Heart left ventricle (tissue), 16 donors: ENCODE measurements at regions not wholly inside any gene's neighbourhood (a gene's known extent, or its start where the extent isn't known, plus 50 kb on each side); places are given as distances from the start of the nearest gene placed in this dataset.

Source experiments
- ATAC-seq, 4 donors: fragments of 200-7000 bp; cut with Tn5 transposase; one replicate each; pipeline ENCODE4 v1.9.1; 2020 to 2022; ENCODE audit warnings: moderate library complexity in 4 of 4, mild to moderate bottlenecking in 3 of 4, moderate number of reproducible peaks in 1 of 4
- DNase-seq, 5 donors: peaks; one replicate each; pipeline ENCODE4 v3.0.0-alpha.2; 2020
- H3K27ac ChIP-seq, 12 donors: fragments of 200-600 bp; sonication (generic) in 4 of 12; one replicate each; pipeline versions ENCODE4 v1.5.0 to v1.8.0; 2016 to 2022; ENCODE audit warnings: mild to moderate bottlenecking in 2 of 12
- H3K27me3 ChIP-seq, 9 donors: fragments of 200-600 bp; sonication (generic) in 2 of 9; one replicate each; pipeline versions ENCODE4 v1.5.1 to v1.8.0; 2016 to 2022; ENCODE audit warnings: mild to moderate bottlenecking in 3 of 9
- H3K36me3 ChIP-seq, 9 donors: fragments of 200-600 bp; sonication (generic) in 2 of 9; one replicate each; pipeline versions ENCODE4 v1.5.0 to v1.8.0; 2018 to 2022; ENCODE audit warnings: mild to moderate bottlenecking in 2 of 9
- H3K4me1 ChIP-seq, 12 donors: fragments of 200-600 bp; sonication (generic) in 4 of 12; one replicate each; pipeline versions ENCODE4 v1.5.0 to v1.8.0; 2016 to 2022; ENCODE audit warnings: mild to moderate bottlenecking in 3 of 12
- H3K4me3 ChIP-seq, 12 donors: fragments of 200-600 bp; sonication (generic) in 4 of 12; one replicate each; pipeline versions ENCODE4 v1.5.0 to v1.8.0; 2017 to 2022; ENCODE audit warnings: mild to moderate bottlenecking in 9 of 12, moderate library complexity in 4 of 12
- H3K9me3 ChIP-seq, 12 donors: fragments of 200-600 bp; sonication (generic) in 4 of 12; one replicate each; pipeline versions ENCODE4 v1.5.0 to v1.8.0; 2016 to 2022; ENCODE audit warnings: mild to moderate bottlenecking in 1 of 12
- POLR2A ChIP-seq, 2 donors: fragments of 450-650 bp; IDR thresholded peaks; one replicate each; pipeline ENCODE4 v1.6.1; 2017; ENCODE audit warnings: antibody characterized with exemption in 2 of 2, mild to moderate bottlenecking in 2 of 2, moderate library complexity in 2 of 2
- WGBS, 4 donors: extraction: QIAGEN DNeasy Blood & Tissue Kit in 2 of 4; methylation state at CpG; one replicate each; pipeline versions ENCODE4 v1.1.5 to v1.1.7; 2013 to 2018; 5-methylcytosine and 5-hydroxymethylcytosine counted together
- intact Hi-C, 10 donors: fragments of 100-400 bp; cut with DNase I; formaldehyde crosslinking; loops; one replicate each; pipeline versions ENCODE4 v1.11.1 to v1.14.2; 2022
- TF ChIP-seq, protein P1 (sequence below), 12 donors: fragments of 200-600 bp; sonication (generic) in 4 of 12; IDR thresholded peaks; one replicate each; pipeline versions ENCODE4 v1.5.0 to v1.8.0; 2018 to 2022; ENCODE audit warnings: antibody characterized with exemption in 12 of 12, mild to moderate bottlenecking in 5 of 12
- donor health status: ischemic (EF 13 %, LVEDD 7.1; RV severe dilation, severe dysfunction).
- donor health status: healthy with polysubstance abuse.
- donor health status: DM: no; HTN: yes; CAD: no.
- donor health status: DM: no; HTN: no; CAD: no.
- donor health status: ischemic (EF 25% LVEDD 6.9; RV normal size, moderate dysfunction).
- donor health status: ischemic (EF 25% LVEDD 5.7; RV mildly dilated, moderate dysfunction).
- donor health status: healthy.
- donor health status: DM: yes; HTN: yes; CAD: no.
- donor health status: ischemic (EF 35%, LVEDD 5.7; RV mildly dilated, moderate dysfunction).
- donor health status: nonischemic (EF 11% LVEDD 7.7; RV severe dilation, severe dysfunction).
- donor health status: DM: yes; HTN: yes; CAD: no.
- donor health status: PGD.
- donor health status: ischemic (EF 29% LVEDD 5.4; RV normal size, mild dysfunction).
- donor health status: nonischemic (EF 23%, LVEDD 6.1; RV moderate dilation, normal function).

DNA sequence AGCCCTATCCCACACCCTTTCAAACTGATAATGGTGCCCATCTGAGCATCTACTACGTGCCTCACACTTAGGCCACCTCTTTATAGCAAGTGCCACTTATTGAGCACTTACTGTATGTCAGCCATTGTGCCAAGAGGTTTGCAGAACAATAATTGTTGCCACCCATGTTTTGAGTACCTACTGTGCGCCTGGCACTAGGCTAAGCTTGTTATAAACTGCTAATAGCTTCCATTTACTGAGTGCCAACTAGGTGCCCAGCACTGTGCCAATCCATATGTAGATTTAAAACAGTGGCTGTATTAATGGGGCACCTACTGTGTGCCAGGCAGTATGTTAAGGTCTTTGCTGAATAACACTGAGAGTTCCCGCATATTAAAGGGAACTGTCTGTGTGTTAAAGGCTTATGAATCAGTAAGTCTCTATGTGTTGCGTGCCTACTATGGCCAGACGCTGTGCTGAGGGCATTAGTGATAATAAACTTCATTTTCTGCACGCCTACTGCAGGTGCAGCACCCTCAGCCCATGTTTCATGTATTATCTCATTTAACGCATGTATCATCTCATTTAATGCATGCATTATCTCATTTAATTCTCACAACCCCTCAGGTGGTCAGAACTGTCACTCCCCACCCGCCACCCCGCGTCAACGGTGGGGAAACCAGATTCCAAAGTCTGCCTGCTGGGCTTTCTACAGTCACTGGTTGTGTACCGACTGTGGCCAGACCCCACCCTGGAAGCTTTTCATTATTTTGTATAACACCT is 105.0 kb downstream of the PTPRS start:
- DNase-seq (no peak), ATAC-seq (no peak)
- intact Hi-C loops = no loop called here
- WGBS, 4 donors = 96 to 98% (median 97%) methylated on average over 12 of the region's 12 CpGs
- Histone ChIP-seq H3K4me3 (no peak overlapping the region), H3K4me1 (no peaks in the 10 kb centered on the region), H3K27ac (no peak overlapping the region), H3K9me3 (peaks cover 0 to 3% (median 0%) of the 10 kb centered on the region in 12 donors), H3K27me3 (no peaks in the 10 kb centered on the region), H3K36me3 (peaks cover 0 to 46% (median 11%) of the 10 kb centered on the region in 9 donors)
- TF ChIP-seq, protein P1, sequence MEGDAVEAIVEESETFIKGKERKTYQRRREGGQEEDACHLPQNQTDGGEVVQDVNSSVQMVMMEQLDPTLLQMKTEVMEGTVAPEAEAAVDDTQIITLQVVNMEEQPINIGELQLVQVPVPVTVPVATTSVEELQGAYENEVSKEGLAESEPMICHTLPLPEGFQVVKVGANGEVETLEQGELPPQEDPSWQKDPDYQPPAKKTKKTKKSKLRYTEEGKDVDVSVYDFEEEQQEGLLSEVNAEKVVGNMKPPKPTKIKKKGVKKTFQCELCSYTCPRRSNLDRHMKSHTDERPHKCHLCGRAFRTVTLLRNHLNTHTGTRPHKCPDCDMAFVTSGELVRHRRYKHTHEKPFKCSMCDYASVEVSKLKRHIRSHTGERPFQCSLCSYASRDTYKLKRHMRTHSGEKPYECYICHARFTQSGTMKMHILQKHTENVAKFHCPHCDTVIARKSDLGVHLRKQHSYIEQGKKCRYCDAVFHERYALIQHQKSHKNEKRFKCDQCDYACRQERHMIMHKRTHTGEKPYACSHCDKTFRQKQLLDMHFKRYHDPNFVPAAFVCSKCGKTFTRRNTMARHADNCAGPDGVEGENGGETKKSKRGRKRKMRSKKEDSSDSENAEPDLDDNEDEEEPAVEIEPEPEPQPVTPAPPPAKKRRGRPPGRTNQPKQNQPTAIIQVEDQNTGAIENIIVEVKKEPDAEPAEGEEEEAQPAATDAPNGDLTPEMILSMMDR (IDR thresholded peaks at IDR 0.05) = no peak

DNA sequence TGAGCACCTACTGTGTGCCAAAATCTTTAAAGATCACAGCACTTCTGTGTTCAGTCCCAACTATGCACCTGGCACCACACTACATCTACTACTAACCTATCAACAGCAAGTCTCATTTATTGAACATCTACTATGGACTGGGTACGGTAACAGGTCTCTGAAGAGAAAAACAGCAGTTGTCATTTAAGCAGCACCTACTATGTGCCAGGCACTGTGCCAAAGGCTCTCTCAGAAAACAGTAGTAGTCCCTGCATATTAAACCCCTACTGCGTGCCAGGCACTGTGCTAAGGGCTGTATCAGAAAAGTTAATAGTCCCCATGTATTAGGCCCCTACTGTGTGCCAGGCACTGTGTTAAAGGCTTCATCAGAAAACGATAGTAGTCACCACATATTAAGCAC is 106.2 kb downstream of the PTPRS start:
- Histone ChIP-seq H3K4me1 (peaks cover 0 to 5% (median 0%) of the 10 kb centered on the region in 12 donors), H3K4me3 (no peak overlapping the region), H3K27me3 (no peaks in the 10 kb centered on the region), H3K36me3 (peaks cover 0 to 36% (median 11%) of the 10 kb centered on the region in 9 donors), H3K9me3 (peaks cover 0 to 3% (median 0%) of the 10 kb centered on the region in 12 donors), H3K27ac (no peak overlapping the region)
- DNase-seq (no peak), ATAC-seq (no peak)
- 95 to 100% (median 95%) methylated on average over 3 of the region's 3 CpGs for WGBS, 4 donors
- TF ChIP-seq POLR2A (IDR thresholded peaks at IDR 0.05) = no peak
- TF ChIP-seq, protein P1 (IDR thresholded peaks at IDR 0.05) = no peak
- intact Hi-C loops = no loop called here

DNA sequence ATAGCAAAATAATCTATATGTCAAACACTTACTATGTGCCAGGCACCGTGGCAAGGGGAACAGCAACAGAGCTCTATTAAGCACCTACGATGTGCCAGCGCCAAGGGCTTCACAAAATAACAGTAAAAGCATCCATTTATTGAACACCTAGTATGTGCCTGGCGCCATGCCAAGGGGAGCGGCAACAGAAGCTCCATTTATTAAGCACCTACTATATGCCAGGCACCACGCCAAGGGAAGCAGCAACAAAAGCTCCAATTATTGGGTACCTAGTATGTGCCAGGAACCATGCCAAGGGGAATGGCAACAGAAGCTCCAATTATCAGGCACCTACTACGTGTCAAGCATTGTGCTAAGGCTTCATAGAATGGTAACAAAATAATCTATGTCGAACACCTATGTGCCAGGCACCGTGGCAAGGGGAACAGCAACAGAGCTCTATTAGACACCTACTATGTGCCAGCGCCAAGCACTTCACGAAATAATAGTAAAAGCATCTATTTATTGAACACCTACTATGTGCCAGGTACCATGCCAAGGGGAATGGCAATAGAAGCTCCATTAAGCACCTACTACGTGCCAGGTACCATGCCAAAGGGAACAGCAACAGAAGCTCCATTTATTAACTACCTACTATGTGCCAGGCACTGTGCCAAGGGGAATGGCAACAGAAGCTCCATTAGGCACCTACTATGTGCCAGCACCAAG is 107.7 kb downstream of the PTPRS start:
- H3K4me1 ChIP-seq = peaks cover 0 to 7% (median 0%) of the 10 kb centered on the region in 12 donors
- no peak overlapping the region for H3K27ac ChIP-seq
- 89 to 97% (median 96%) methylated on average over 12 of the region's 12 CpGs for WGBS, 4 donors
- H3K27me3 ChIP-seq = peaks cover 0 to 7% (median 0%) of the 10 kb centered on the region in 9 donors
- H3K9me3 ChIP-seq = peaks cover 0 to 3% (median 0%) of the 10 kb centered on the region in 12 donors
- TF ChIP-seq, protein P1 (IDR thresholded peaks at IDR 0.05) = no peak
- TF ChIP-seq POLR2A (IDR thresholded peaks at IDR 0.05) = no peak
- peaks cover 0 to 22% (median 6%) of the 10 kb centered on the region in 9 donors for H3K36me3 ChIP-seq
- intact Hi-C loops = no loop called here
- DNase-seq (no peak), ATAC-seq (no peak)
- H3K4me3 ChIP-seq = no peak overlapping the region
